Suppressor macrophage (primary cell): ENCODE measurements at regions not wholly inside any gene's neighbourhood (a gene's known extent, or its start where the extent isn't known, plus 50 kb on each side); places are given as distances from the start of the nearest gene placed in this dataset.
"Not testable (repeated sequence)": the region's sequence is repeated elsewhere in the genome, so short reads cannot be mapped to it uniquely, and the experiment has no call there.

ENCODE experiments used
- DNase-seq, 4 experiments: peaks; one replicate each; pipeline ENCODE4 v3.0.0-alpha.2; 2020 to 2022

- DNase-seq: no peak
Observed at GRCh38 chr16:63426275-63426870, 1390.1 kb upstream of the CDH8 start.

GRCh38 chr16:63422715-63423114 lies 1386.5 kb upstream of the CDH8 start:
- no peak for DNase-seq

GRCh38 chr16:63416712-63417111 lies 1380.5 kb upstream of the CDH8 start:
- DNase-seq: no peak

GRCh38 chr16:63415014-63415413 lies 1378.8 kb upstream of the CDH8 start:
- DNase-seq: no peak

- no peak for DNase-seq
Observed at GRCh38 chr16:63410594-63410993, 1374.4 kb upstream of the CDH8 start.

- no peak for DNase-seq
Observed at GRCh38 chr16:63403792-63404191, 1367.6 kb upstream of the CDH8 start.

- not testable (repeated sequence) for DNase-seq
Observed at GRCh38 chr16:63388277-63388676, 1352.0 kb upstream of the CDH8 start.

GRCh38 chr16:63385714-63386432 lies 1349.6 kb upstream of the CDH8 start:
- DNase-seq: no peak

- DNase-seq: no peak
Observed at GRCh38 chr16:63373744-63374143, 1337.5 kb upstream of the CDH8 start.

GRCh38 chr16:63372815-63373214 lies 1336.6 kb upstream of the CDH8 start:
- DNase-seq: no peak

GRCh38 chr16:63372283-63372682 lies 1336.0 kb upstream of the CDH8 start:
- no peak for DNase-seq

GRCh38 chr16:63365649-63366304 lies 1329.5 kb upstream of the CDH8 start:
- DNase-seq: no peak

GRCh38 chr16:63363738-63364137 lies 1327.5 kb upstream of the CDH8 start:
- DNase-seq: no peak

GRCh38 chr16:63361032-63361624 lies 1324.9 kb upstream of the CDH8 start:
- peak; percentile 23 to 57 (median 38) for DNase-seq

GRCh38 chr16:63349961-63350360 lies 1313.7 kb upstream of the CDH8 start:
- DNase-seq: no peak

- DNase-seq: no peak
Observed at GRCh38 chr16:63346000-63346399, 1309.8 kb upstream of the CDH8 start.

GRCh38 chr16:63337264-63337663 lies 1301.0 kb upstream of the CDH8 start:
- DNase-seq: no peak

- DNase-seq: no peak
Observed at GRCh38 chr16:63331111-63331510, 1294.9 kb upstream of the CDH8 start.

GRCh38 chr16:63326736-63327339 lies 1290.6 kb upstream of the CDH8 start:
- no peak for DNase-seq

GRCh38 chr16:63323722-63324705 lies 1287.8 kb upstream of the CDH8 start:
- DNase-seq: no peak

- DNase-seq: no peak
Observed at GRCh38 chr16:63323055-63323454, 1286.8 kb upstream of the CDH8 start.

GRCh38 chr16:63315229-63315628 lies 1279.0 kb upstream of the CDH8 start:
- DNase-seq: no peak
